Panc1 (cell line): ENCODE measurements at regions not wholly inside any gene's neighbourhood (a gene's known extent, or its start where the extent isn't known, plus 50 kb on each side); places are given as distances from the start of the nearest gene placed in this dataset.

Source experiments
- CTCF ChIP-seq: fragments of 450-650 bp; IDR thresholded peaks from 2 replicates; pipeline ENCODE4 v1.5.1; 2017; ENCODE audit warnings: mild to moderate bottlenecking
- POLR2AphosphoS5 ChIP-seq: IDR thresholded peaks from 2 replicates; pipeline ENCODE4 v1.6.1; 2012; ENCODE audit warnings: mild to moderate bottlenecking, low read depth, low read length, moderate library complexity
- SIN3A ChIP-seq: IDR thresholded peaks from 2 replicates; pipeline ENCODE4 v1.6.1; 2012; ENCODE audit warnings: low read depth, mild to moderate bottlenecking, low read length, moderate library complexity, borderline replicate concordance; ENCODE audit not compliant: insufficient read depth
- TF ChIP-seq, protein P1 (sequence below), 2 experiments: IDR thresholded peaks; 2 replicates each; pipeline ENCODE4 v1.6.1; 2011 to 2012; ENCODE audit warnings: low read depth in 2 of 2, control low read depth in 1 of 2, low read length in 1 of 2, mild to moderate bottlenecking in 1 of 2, moderate library complexity in 1 of 2; ENCODE audit not compliant: insufficient read depth in 1 of 2

GRCh38 chr13:80235166-80235966 is 105.6 kb downstream of the SPRY2 start:
- TF ChIP-seq CTCF (no peak), POLR2AphosphoS5 (no peak), SIN3A (no peak)
- TF ChIP-seq, protein P1, sequence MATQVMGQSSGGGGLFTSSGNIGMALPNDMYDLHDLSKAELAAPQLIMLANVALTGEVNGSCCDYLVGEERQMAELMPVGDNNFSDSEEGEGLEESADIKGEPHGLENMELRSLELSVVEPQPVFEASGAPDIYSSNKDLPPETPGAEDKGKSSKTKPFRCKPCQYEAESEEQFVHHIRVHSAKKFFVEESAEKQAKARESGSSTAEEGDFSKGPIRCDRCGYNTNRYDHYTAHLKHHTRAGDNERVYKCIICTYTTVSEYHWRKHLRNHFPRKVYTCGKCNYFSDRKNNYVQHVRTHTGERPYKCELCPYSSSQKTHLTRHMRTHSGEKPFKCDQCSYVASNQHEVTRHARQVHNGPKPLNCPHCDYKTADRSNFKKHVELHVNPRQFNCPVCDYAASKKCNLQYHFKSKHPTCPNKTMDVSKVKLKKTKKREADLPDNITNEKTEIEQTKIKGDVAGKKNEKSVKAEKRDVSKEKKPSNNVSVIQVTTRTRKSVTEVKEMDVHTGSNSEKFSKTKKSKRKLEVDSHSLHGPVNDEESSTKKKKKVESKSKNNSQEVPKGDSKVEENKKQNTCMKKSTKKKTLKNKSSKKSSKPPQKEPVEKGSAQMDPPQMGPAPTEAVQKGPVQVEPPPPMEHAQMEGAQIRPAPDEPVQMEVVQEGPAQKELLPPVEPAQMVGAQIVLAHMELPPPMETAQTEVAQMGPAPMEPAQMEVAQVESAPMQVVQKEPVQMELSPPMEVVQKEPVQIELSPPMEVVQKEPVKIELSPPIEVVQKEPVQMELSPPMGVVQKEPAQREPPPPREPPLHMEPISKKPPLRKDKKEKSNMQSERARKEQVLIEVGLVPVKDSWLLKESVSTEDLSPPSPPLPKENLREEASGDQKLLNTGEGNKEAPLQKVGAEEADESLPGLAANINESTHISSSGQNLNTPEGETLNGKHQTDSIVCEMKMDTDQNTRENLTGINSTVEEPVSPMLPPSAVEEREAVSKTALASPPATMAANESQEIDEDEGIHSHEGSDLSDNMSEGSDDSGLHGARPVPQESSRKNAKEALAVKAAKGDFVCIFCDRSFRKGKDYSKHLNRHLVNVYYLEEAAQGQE (IDR thresholded peaks at IDR 0.05; ENCODE audit: insufficient read depth in 1 of 2, low read depth in 2 of 2, low read length in 1 of 2) = no peak
